NCI-H146 (cell line): ENCODE measurements at regions not wholly inside any gene's neighbourhood (a gene's known extent, or its start where the extent isn't known, plus 50 kb on each side); places are given as distances from the start of the nearest gene placed in this dataset.

Experiments
- DNase-seq: peaks from one replicate; lab custom pipeline; 2025; lab: John Stamatoyannopoulos, UW

DNA sequence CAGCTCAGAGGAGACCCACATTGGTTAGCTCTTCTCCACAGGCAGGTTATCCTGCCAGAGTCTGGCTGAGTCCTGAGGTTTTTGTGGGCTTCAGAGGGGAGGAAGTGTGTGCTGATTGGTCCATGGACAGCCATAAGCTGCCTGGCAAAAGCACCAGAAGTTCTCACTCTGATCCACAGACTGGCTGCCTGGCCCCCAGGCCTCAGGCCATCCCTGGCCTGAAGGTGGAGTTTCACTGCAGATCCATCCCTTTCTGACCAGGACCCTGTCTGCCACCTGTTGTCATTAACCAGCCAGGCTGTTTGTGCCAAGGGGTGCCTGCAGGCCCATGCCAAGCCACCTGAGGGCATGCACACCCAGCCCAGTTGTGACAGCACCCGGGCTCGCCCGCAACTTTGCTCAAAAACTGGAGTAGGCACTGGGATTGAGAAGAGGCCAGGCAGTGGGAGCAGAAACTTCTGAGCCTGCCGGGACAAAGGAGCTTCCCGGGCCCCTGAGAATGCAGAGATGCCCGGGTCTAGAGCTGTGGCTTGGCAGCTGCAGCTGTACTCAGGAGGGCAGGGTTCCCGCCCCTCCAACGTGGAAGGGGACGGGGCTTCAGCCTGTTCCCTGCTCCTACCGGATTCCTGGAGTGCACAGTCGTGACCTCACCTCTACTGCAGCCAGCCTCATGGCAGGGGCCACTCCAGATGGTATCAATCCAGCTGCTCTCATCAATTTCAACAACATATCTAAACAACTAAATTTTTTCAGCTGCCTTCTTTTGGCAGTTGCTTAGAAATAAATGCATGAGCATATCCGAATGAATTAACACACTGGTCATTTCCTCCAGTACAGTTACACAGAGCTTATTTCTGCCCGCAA lies 1277.3 kb downstream of the SLC16A7 start:
- DNase-seq = no peak

DNA sequence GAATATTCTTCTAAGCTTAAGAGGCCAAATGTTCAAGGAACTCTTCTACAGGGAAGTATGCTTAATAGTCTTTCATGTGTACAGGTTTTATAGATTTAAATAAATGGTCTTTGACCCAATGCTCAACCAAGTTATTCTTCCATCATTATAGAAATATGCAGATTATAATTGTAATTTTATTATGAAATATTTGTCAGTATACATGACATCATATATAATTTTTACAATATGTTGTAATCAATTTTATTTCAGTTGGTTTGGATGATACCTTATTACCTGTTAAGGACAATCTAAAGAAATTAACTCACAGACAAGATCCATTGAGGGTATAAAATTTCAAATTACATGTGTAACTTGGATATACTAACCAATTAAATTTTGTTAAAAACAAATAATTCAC lies 1278.3 kb downstream of the SLC16A7 start:
- no peak for DNase-seq

DNA sequence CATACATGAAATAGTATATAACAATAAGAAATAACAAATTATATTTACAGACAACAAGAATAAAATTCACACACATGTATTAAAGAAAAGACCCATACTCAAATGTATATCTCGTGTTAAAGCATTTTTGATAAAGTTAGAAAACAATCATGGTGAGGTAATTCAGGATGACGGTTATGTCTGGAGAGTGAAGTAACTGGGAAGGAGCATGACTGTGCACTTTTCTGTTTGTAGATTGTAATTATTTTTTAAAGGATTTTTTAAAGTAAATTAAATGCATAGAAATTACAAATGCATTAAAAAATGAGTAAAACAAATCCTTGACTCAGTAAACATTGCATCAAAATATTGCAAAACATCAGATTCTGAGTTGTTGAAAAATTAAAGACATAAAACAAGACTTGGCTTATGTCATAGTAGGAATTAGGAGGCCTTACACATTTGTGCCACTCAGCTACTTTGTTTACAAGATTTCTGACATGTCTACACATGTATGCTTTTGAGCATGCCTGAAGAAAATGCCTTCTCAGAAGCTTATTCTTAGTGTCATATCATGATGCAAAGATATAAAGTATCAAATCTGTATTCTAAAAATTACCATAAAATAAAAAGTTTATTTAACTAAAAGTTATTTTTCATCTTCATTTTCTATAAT lies 1325.1 kb downstream of the SLC16A7 start:
- no peak for DNase-seq

DNA sequence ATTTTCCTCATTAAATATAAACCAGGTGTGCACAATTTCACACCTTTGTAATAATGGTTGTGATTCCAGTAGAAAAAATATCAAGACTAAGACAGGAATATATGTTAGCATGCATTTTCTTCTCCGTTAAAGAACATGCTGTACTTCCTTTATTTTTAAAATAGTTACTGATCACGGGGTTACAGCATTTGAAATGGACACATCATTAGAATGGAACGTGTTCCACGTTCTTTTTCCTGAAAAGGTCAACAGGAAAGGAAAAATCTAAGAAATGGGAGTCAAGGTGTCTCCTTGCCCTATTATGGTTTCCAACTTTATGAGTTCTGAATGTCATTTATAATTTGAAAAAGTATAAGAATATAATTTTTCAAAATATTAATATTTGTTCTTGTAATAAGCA lies 1325.7 kb downstream of the SLC16A7 start:
- DNase-seq = no peak

DNA sequence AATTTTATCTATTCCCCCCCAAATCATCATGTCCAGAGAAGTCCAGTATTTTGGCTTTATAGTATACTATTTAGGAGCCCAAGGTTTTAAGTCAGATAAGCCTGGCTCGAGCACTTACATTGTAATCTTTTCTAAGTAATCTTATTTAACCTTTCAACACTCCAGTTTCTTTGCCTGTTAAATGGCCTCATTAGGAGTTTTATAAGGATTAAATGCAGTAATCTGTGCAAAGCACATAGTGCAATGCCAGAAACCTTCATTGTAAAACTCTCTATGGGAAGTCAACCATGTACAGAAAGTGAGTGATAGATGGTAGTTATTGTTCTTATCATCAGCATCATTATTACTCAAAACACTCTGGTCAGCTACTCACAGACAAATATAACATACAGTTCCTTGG lies 1330.4 kb downstream of the SLC16A7 start:
- DNase-seq = no peak

DNA sequence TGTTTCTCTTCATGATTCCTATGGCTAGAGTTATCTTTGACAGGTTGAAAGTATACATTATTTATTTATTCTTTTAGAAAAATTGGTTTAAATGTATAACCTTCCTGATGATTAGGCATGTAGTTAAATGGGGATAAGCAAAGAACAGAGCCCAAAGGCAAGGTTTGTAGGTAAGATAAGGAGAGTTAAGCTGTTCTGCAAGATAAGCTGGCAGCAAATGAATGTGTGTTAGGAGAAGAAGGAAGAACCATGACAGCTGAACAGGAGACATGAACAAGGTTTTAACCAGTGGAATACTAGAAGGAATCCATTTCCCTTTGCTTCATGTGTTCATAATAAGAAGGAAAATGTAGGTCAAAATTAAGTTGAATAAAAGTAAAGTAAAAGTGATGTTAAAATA lies 1330.1 kb upstream of the USP15 start:
- no peak for DNase-seq

DNA sequence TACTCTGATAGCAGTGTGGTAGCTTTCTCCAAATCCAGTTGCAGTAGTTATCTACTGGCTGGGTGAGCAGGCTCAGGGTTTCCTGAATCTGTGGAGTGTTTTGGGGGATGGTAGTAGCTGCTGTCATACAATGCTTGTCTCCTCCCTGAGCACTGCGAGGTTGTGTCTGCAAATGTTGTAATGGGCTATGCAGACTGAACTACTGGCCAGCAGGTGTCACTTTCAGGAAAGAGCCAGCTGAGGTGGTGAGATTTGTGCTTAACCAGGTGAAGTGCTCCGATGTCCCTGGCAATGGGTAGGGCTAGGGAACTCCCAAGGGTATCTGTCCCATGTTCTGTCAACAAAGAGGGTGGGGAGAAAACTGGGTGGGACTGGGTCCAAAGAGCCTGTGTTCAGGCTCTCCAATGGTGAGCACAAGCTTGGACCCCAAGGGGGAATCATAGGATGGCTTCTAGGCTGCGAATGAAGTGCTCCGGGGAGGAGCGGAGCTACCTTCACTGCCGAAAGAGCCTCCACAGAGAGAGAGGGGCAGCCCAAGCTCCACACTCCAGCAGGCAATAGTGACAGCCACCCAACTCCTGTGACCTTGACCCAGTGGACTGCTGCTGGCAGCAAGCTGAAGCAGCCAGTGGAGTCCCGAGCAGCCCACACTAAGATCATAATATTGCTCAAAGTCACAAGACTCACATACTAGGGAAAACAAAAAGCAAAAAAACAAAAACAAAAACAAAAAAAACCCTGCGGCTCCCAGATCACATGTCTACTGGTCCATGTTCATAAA lies 1324.0 kb upstream of the USP15 start:
- DNase-seq = no peak

DNA sequence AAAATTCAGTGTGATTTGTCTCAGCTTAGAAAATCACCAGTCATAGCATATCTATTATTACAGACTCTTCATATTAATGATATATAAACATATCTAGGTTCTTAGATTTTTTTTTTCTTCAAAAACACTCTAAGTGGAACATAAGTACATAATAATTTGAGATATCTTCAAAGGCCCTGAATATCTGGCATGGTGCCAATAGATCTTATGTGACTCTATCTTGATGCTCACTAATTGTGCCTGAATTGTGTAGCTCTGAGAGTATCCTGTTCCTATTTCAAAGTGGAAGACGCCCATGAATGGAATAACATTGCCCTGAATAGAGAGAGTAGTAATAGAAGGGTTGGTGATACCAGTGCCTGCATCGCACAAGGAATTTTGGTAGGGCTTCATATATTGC lies 1312.7 kb upstream of the USP15 start:
- no peak for DNase-seq

DNA sequence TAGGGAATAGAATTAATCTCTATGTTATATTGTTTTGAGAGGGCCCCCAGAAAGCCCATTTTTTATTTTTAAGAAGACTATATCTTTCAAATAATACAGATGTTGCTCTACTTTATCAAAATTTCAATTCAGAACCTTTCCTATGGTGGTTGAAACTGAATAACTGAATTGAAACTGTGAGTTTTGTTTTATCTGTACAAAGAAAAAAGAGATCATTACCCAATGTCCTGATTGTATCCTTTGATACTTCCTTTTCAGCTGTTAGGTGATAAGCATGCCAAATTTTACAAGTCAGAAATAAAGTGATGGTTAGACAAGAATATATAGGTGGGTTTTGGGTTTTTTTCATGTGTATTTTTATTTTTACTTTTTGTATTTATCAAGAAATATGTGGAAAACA lies 1293.1 kb upstream of the USP15 start:
- DNase-seq = no peak

DNA sequence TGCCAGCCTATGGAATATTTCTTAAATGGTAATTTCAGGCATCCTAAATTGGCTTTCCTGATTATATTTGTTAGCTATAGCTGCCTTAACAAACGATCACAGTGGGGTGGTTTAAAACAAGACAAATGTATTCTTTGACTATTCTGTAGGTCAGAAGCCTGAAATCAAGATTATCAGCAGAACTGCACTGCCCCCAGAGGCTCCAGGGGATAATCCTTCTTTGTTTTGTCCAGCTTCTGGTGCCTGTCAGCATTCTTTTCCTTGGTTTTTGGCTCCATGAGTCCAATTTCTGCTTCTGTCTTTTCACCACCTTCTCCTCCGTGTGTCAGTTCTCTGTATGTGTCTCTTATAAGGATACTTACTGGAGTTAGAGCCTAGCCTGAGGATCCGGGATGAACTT lies 1282.2 kb upstream of the USP15 start:
- DNase-seq = no peak

DNA sequence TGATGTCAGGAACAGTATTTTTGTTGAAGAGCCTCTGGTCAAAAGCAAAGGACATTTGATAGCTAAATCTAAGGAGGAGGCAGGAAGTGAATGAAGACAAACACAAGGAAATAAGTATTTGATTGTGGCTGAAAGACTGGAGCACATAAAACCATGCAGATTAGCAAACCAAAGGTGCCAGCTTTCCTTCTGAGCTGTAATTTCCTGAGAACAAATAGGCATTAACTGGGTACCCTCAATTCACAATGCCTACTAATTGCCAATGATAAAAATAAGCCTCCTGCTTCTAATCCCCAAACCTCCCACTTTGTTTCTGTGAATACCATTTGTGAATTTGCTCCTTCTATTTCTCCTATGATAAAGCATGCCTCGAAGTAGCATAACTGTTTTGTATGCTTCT lies 1279.6 kb upstream of the USP15 start:
- DNase-seq = no peak

DNA sequence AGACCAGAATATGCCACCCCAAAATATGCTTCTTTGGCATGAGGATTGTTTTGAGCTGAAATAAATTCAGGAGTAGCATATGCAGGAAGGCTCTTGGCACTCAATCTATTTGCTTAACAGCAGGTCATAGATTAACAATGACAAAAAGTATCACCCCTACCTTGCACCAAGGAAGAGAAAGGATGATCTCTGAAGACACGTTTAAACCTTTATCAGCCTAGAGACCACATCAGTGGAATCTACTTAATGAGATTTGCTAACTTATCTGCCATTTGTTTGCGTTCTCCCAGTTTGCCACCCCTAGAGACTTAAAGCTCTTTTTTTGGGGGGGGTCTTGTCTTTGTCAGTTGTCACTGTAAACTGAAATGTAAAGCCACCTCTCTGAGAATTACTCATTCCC lies 1278.7 kb upstream of the USP15 start:
- no peak for DNase-seq

DNA sequence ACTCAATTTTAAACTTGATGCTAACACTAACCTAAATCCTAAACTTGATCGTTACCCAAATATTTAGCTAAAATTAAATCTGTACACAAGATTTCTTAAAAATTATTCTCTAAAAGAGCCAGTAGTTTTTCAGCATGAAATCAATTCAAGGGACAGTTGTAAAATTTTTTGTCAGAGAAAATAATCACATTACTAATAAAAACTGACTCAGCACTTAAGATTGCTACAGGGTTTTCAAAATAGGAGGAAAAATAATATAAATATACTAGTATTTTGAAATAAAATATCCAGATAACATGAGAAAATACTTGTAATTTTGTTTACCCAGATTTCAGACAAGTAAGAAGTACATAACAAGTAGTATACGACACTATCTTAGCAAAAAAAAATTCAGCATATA lies 1268.1 kb upstream of the USP15 start:
- DNase-seq = no peak

DNA sequence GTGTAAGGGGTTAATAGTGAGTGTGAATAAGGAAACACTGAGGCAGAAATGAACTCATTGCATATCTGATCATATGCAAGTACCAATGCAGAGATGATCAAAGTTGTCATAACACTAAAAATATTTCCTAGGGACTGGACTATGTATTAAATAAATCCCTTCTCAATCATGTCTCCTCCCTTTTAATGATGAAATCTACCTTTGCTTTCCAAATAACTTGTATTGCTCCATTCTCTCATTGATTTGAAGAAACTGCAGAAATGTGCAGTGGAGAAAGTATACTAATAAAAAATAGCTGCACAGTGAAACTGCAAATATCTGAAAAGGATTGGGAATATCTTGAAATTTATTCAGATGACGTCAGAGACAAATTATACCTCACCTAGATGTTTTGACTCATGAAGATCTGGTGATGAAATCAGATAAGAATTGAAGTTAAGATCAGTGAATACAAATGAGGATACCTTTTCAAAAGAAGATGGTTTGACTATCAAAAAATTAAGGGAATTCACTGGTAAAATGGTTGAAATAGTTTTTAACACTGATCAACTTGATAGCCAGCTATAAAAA lies 1264.9 kb upstream of the USP15 start:
- no peak for DNase-seq

DNA sequence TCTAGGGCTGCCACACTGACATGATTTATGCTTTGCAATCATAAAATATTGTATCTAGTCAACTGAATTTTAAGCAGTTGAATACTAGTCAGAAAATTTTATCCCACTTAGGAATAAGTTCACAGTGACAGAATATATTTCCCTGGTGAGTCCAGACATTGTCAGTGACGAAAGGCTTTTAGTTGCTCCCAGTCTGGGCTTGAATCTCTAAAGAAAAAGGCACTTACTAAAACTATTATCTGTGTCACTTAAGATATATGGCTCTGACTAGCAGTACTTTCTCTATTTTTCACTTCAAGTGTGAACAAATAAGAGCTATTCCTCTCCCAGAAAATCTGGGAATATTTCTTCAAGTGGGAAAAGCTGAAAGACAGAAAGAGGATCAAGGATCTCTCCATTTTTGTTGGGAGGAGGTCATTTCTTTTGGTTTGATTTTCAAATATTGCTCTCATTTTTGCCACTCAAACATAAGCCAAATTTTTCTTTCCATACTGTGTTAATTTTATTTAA lies 1262.3 kb upstream of the USP15 start:
- no peak for DNase-seq

DNA sequence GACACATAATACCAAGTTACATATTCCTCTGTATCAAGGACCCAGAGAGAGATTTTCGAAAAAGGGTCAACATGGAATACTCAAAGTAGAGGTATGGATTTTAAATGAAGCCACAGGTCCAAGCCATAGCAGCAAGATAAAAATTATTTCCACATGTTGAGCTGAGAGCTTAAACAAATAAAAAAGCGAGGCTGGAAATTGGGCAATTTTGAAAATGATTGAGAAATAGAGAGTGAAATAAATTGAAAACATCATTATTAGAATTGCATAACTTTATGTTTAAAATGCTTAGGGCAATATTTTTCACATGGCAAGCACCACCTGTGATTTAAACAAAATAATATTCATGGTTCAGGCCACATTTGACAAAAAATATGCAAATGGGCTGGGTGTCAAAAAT lies 1251.0 kb upstream of the USP15 start:
- no peak for DNase-seq

DNA sequence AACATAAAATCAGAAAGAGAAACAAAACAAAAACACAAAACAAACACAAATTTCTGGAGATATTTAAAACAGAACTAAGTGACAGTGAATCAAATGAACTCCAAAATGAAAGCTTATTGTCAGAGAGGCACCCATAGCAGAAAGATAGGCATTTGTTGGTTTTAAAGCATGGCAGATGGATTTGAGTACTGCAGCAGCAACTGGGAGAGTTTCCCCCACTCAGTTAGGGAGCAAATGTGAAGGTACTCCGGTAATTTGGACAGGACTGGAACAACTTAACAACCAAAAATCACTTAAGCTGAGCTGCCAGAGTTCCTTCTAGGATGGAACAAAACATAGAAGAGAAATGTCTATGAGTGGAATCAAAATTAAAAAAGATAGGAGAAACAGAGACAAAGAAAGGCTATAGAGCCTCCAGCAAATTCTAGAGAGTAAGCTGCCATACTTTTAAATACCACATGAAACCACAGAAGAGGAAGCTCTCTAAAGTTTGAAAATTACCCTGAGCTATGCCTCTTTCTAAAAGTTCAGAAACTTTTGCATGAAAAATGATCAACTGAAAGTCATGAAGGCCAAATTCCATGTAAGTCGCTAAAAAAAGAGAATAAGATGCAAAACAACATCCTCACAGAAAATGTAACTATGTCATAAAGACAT lies 1248.3 kb upstream of the USP15 start:
- DNase-seq = no peak

DNA sequence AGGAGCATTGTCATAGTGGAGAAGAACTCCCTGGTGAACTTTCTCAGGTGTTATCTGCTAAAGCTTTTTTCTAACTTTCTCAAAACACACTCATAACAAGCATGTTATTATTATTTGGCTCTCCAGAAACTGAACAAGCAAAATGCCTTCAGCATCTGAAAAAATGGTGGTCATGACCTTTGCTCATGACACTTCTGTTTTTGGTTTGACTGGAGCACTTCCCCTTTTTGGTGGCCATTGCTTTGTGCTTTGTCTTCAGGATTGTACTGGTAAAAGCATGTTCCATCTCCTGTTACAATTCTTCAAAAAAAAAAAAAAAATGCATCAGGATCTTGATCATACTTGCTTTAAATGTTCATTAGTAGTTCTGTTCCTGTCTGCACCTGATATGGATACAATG lies 1241.6 kb upstream of the USP15 start:
- DNase-seq = no peak

DNA sequence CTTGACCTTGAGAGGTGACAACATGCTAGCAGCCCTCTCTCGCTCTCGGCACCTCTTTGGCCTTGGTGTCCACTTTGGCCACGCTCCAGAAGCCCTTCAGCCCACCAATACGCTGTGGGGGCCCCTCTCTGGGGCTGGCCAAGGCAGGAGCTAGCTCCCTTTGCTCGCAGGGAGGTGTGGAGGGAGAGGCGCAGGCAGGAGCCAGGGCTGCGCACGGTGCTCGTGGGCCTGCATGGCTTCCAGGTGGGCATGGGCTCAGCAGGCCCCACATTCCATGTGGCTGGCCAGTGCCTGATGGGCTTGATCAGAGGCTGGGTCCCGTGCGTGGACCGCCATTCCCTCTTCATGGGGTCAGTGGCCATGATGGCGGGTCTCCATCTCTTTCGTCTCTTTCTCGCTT lies 1237.0 kb upstream of the USP15 start:
- DNase-seq = no peak

DNA sequence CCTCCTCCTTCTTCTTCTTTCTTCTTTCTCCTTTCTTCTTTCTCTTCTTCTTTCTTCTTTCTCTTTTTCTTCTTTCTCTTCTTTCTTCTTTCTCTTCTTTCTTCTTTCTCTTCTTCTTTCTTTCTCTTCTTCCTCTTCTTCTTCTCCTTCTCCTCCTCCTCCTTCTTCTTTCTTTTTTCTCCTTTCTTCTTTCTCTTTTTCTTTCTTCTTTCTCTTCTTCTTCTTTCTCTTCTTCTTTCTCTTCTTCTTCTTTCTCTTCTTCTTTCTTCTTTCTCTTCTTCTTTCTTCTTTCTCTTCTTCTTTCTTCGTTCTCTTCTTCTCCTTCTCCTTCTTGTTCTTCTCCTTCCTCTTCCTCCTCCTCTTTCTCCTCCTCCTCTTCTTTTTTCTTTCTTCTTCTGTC lies 1230.7 kb upstream of the USP15 start:
- no peak for DNase-seq

DNA sequence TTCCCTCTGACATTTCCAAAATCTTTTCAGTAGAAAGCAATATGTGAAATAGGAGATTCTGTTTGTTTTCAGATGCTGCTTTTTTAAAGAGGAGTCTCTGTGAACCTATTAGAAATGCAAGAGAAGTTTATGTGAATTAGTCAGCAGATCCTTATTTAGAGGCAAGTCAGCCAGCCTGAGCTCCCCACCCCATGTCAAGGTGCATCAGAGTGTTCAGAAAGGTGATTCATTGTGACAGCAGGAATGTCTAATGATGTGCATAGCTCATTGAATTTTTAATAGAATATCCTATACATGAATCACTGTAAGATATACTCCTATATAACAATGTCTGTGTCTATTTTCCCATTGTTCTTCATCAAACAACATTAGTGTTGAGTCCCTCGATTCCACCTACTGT lies 1222.4 kb upstream of the USP15 start:
- DNase-seq = no peak

DNA sequence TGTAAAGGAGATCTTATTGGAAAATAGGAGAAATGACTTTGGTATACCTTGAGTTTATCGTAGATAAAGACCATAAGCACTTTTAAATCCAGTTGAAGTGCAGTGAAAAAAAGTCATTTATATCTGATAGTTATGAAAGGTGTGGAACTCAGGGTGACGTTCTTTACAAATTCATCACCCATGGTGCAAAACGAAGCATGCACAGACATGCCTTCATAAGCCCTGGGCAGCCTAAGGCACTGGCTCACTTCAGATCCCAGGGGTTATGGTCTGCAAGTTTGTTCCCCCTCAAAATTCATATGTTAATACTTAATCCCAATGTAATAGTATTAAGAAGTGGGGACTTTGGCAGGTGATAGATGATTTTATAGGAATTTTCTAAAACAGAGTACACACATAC lies 1216.4 kb upstream of the USP15 start:
- DNase-seq = no peak
